CD14-positive monocyte (primary cell): ENCODE measurements at regions not wholly inside any gene's neighbourhood (a gene's known extent, or its start where the extent isn't known, plus 50 kb on each side); places are given as distances from the start of the nearest gene placed in this dataset.
A peak's percentile ranks its signal among the peaks of the same experiment; 100 is the strongest.

Source experiments
- DNase-seq, 3 donors: peaks; one replicate each; pipeline ENCODE4 v3.0.0-alpha.2; 2011 to 2022
- H2AFZ ChIP-seq: 2 replicates; pipeline ENCODE4 v1.6.0; 2012; ENCODE audit warnings: mild to moderate bottlenecking, low read depth, low read length, inconsistent platforms; ENCODE audit not compliant: insufficient read depth, poor library complexity, severe bottlenecking
- H3K27ac ChIP-seq, 2 donors: 1 replicate in 1 of 2; 2 replicates in 1 of 2; pipeline ENCODE4 v1.5.1; 2012 to 2013; ENCODE audit warnings: low read length in 2 of 2, control low read depth in 1 of 2, inconsistent platforms in 1 of 2, low read depth in 1 of 2, mild to moderate bottlenecking in 1 of 2
- H3K27me3 ChIP-seq, 2 donors: one replicate each; pipeline versions ENCODE4 v1.6.0 to v1.6.1; 2011 to 2013; ENCODE audit warnings: low read length in 2 of 2; ENCODE audit not compliant: control insufficient read depth in 2 of 2, insufficient read depth in 2 of 2
- H3K36me3 ChIP-seq, 2 donors: replicated peaks in 1 of 2; 1 replicate in 1 of 2; 2 replicates in 1 of 2; pipeline versions ENCODE4 v1.5.1 to v1.6.1; 2012 to 2013; ENCODE audit warnings: low read length in 2 of 2, control low read depth in 1 of 2, inconsistent platforms in 1 of 2, mild to moderate bottlenecking in 1 of 2; ENCODE audit not compliant: insufficient read depth in 2 of 2, control insufficient read depth in 1 of 2
- H3K4me1 ChIP-seq, 2 donors: 1 replicate in 1 of 2; 2 replicates in 1 of 2; pipeline versions ENCODE4 v1.5.1 to v1.6.1; 2012 to 2013; ENCODE audit warnings: low read length in 2 of 2, control low read depth in 1 of 2, inconsistent platforms in 1 of 2, mild to moderate bottlenecking in 1 of 2, moderate library complexity in 1 of 2; ENCODE audit not compliant: insufficient read depth in 2 of 2, control insufficient read depth in 1 of 2
- H3K4me2 ChIP-seq: replicated peaks from 2 replicates; pipeline ENCODE3; 2012; ENCODE audit warnings: low read length, moderate library complexity, mild to moderate bottlenecking; ENCODE audit not compliant: poor library complexity, severe bottlenecking; ENCODE audit errors: extremely low read depth
- H3K4me3 ChIP-seq, 3 experiments: fragments of 200-600 bp in 1 of 3; sonication (generic) in 1 of 3; replicated peaks in 1 of 3; 1 replicate in 2 of 3; 2 replicates in 1 of 3; pipeline ENCODE4 v1.5.1; 2011 to 2013; ENCODE audit warnings: low read length in 3 of 3, mild to moderate bottlenecking in 3 of 3, control low read depth in 2 of 3, low read depth in 2 of 3, inconsistent platforms in 1 of 3, moderate library complexity in 1 of 3
- H3K79me2 ChIP-seq: 2 replicates; pipeline ENCODE4 v1.6.0; 2012; ENCODE audit warnings: mild to moderate bottlenecking, control low read depth, inconsistent platforms, low read length, moderate library complexity; ENCODE audit not compliant: insufficient read depth
- H3K9ac ChIP-seq: 2 replicates; pipeline ENCODE4 v1.6.0; 2017; ENCODE audit warnings: low read length, mild to moderate bottlenecking; ENCODE audit not compliant: insufficient read depth, poor library complexity, severe bottlenecking
- H3K9me3 ChIP-seq, 2 donors: replicated peaks in 1 of 2; 1 replicate in 1 of 2; 2 replicates in 1 of 2; pipeline versions ENCODE4 v1.5.1 to v1.6.1; 2012 to 2013; ENCODE audit warnings: low read length in 2 of 2, control low read depth in 1 of 2; ENCODE audit not compliant: control insufficient read depth in 1 of 2, insufficient read depth in 1 of 2
- H4K20me1 ChIP-seq: 2 replicates; pipeline ENCODE4 v1.6.0; 2012; ENCODE audit warnings: mild to moderate bottlenecking, low read length, control low read depth, moderate library complexity; ENCODE audit not compliant: insufficient read depth
- H3K27ac Mint-ChIP-seq, 7 donors: one replicate each; pipeline ENCODE4 v1.8.0; 2020; ENCODE audit warnings: mild to moderate bottlenecking in 7 of 7, mixed read lengths in 7 of 7, moderate library complexity in 6 of 7, inconsistent platforms in 2 of 7
- H3K27me3 Mint-ChIP-seq, 3 donors: one replicate each; pipeline ENCODE4 v1.8.0; 2021 to 2022; ENCODE audit warnings: low read depth in 3 of 3, mild to moderate bottlenecking in 3 of 3, mixed read lengths in 3 of 3, moderate library complexity in 3 of 3, inconsistent platforms in 1 of 3
- H3K36me3 Mint-ChIP-seq, 2 donors: one replicate each; pipeline ENCODE4 v1.8.0; 2020; ENCODE audit warnings: mixed read lengths in 2 of 2, inconsistent platforms in 1 of 2, mild to moderate bottlenecking in 1 of 2
- H3K4me1 Mint-ChIP-seq: one replicate; pipeline ENCODE4 v1.8.0; 2020; ENCODE audit warnings: mild to moderate bottlenecking, mixed read lengths
- H3K4me3 Mint-ChIP-seq, 2 donors: one replicate each; pipeline ENCODE4 v1.8.0; 2020; ENCODE audit warnings: mild to moderate bottlenecking in 2 of 2, mixed read lengths in 2 of 2, moderate library complexity in 1 of 2
- H3K9me3 Mint-ChIP-seq, 7 donors: one replicate each; pipeline ENCODE4 v1.8.0; 2020 to 2022; ENCODE audit warnings: mixed read lengths in 7 of 7, mild to moderate bottlenecking in 6 of 7, moderate library complexity in 6 of 7, inconsistent platforms in 2 of 7
- WGBS: methylation state at CpG from one replicate; pipeline ENCODE4 v1.1.5; 2013; ENCODE audit warnings: missing lambda C conversion rate; ENCODE audit not compliant: insufficient coverage; 5-methylcytosine and 5-hydroxymethylcytosine counted together
- intact Hi-C, 2 donors: fragments of 100-400 bp; cut with micrococcal nuclease; formaldehyde crosslinking; loops; one replicate each; pipeline versions ENCODE4 v1.15.0 to v1.15.1; 2023
- TF ChIP-seq, protein P1 (sequence below): fragments of 200-600 bp; IDR thresholded peaks from one replicate; pipeline ENCODE4 v1.8.0; 2022; ENCODE audit warnings: antibody characterized with exemption, mild to moderate bottlenecking

DNA sequence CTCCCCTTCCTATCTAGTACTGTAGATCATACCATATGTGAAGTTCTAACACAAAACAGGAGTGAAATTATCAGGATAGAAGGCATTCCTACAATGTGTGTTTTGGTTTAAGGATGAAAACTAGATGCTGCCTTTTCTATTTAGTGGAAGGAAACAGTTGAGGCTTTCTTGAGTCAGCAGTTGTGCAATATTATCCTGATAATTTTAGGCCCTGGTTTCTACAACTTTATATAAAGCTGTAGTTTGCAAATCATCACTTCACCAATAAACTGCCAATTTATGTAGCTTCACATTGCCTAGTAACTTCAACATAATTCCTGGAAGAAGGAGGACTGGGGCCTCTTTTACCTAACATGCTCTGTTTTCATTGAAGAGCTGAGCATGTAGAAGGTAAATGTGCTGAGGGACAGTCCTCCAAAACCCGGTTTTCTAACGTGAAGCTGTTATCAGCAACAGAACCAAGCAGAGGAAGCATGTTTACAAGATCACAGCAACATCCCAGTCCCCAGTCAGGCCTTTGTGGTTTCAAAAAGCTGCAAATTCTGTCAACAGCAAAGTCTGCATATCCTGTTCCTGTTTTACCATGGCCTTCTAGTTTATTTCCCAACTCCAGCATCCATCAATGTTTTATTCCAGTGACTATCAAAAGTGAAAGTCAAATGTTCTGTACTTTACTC lies 513.4 kb upstream of the MEF2C start:
- Mint-ChIP-seq H3K27ac (peak overlapping the region; percentile 97 to 99 (median 97)), H3K4me3 (peak overlapping the region; percentile 43 to 83), H3K4me1 (peaks cover 45% of the 10 kb centered on the region), H3K36me3 (peaks cover 0 to 2% of the 10 kb centered on the region in 2 donors), H3K9me3 (peaks cover 0 to 5% (median 2%) of the 10 kb centered on the region in 7 donors), H3K27me3 (peaks cover 0 to 1% (median 0%) of the 10 kb centered on the region in 3 donors)
- Histone ChIP-seq H3K27ac (peak overlapping the region; percentile 18 to 97), H3K4me2 (peak overlapping the region; percentile 57), H3K4me1 (peaks cover 37 to 45% of the 10 kb centered on the region in 2 donors), H3K9me3 (no peaks in the 10 kb centered on the region), H3K36me3 (no peaks in the 10 kb centered on the region), H3K9ac (peak overlapping the region; percentile 22), H3K4me3 (peak overlapping the region in 2 of 3 experiments; percentile 9 to 62), H3K79me2 (no peaks in the 10 kb centered on the region), H4K20me1 (no peaks in the 10 kb centered on the region), H3K27me3 (no peaks in the 10 kb centered on the region), H2AFZ (peak overlapping the region; percentile 33)
- peak; percentile 82 to 89 (median 86) for DNase-seq
- intact Hi-C loops: loop anchor here (10.0 kb wide), 2 partner anchors 92 to 512 kb away; partner anchors contain the start of gene MEF2C (in 1 of the 2)
- TF ChIP-seq, protein P1, sequence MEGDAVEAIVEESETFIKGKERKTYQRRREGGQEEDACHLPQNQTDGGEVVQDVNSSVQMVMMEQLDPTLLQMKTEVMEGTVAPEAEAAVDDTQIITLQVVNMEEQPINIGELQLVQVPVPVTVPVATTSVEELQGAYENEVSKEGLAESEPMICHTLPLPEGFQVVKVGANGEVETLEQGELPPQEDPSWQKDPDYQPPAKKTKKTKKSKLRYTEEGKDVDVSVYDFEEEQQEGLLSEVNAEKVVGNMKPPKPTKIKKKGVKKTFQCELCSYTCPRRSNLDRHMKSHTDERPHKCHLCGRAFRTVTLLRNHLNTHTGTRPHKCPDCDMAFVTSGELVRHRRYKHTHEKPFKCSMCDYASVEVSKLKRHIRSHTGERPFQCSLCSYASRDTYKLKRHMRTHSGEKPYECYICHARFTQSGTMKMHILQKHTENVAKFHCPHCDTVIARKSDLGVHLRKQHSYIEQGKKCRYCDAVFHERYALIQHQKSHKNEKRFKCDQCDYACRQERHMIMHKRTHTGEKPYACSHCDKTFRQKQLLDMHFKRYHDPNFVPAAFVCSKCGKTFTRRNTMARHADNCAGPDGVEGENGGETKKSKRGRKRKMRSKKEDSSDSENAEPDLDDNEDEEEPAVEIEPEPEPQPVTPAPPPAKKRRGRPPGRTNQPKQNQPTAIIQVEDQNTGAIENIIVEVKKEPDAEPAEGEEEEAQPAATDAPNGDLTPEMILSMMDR: no peak
- whole genome bisulfite sequencing: no CpG with 5 or more reads among the region's 2 CpGs

DNA sequence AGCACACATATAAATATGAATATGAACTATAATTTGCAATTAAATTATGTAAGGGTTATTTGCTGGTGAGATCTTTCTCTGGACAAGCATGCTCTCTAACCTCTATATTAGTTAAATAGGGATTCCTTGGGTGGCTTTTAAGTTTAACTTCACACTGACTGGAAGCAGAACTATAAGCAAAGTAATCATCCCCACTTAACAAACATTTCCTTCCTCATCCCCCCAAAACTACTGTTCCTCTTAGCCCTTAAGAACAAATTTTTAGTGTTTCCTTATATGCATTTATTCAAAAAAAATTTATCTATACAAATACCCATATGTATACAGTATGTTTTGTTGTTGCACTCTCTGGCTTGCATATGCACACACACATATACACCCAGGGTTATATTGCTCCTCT lies 512.1 kb upstream of the MEF2C start:
- peak overlapping the region in 1 of 2 donors; percentile 30 for H3K4me3 Mint-ChIP-seq
- intact Hi-C loops: loop anchor here (10.0 kb wide), 2 partner anchors 90 to 510 kb away; partner anchors contain the start of gene MEF2C (in 1 of the 2)
- peak overlapping the region in 1 of 3 experiments; percentile 62 for H3K4me3 ChIP-seq
- peak overlapping the region in 4 of 7 donors; percentile 67 to 98 (median 76) for H3K27ac Mint-ChIP-seq
- H3K9me3 ChIP-seq: no peaks in the 10 kb centered on the region
- H3K36me3 ChIP-seq: no peaks in the 10 kb centered on the region
- no peaks in the 10 kb centered on the region for H3K36me3 Mint-ChIP-seq
- no peaks in the 10 kb centered on the region for H4K20me1 ChIP-seq
- peaks cover 0 to 3% (median 0%) of the 10 kb centered on the region in 7 donors for H3K9me3 Mint-ChIP-seq
- DNase-seq: peak in 1 of 3 donors; percentile 20
- H3K4me1 ChIP-seq: peaks cover 37 to 45% of the 10 kb centered on the region in 2 donors
- H3K9ac ChIP-seq: no peak overlapping the region
- H3K4me1 Mint-ChIP-seq: peaks cover 42% of the 10 kb centered on the region
- TF ChIP-seq, protein P1: no peak
- H3K27ac ChIP-seq: peak overlapping the region in 1 of 2 donors; percentile 97
- H3K79me2 ChIP-seq: no peaks in the 10 kb centered on the region
- H2AFZ ChIP-seq: no peak overlapping the region
- no peaks in the 10 kb centered on the region for H3K27me3 ChIP-seq
- peak overlapping the region; percentile 57 for H3K4me2 ChIP-seq
- peaks cover 0 to 1% (median 0%) of the 10 kb centered on the region in 3 donors for H3K27me3 Mint-ChIP-seq
